Keratinocyte (primary cell): ENCODE measurements at regions not wholly inside any gene's neighbourhood (a gene's known extent, or its start where the extent isn't known, plus 50 kb on each side); places are given as distances from the start of the nearest gene placed in this dataset.

ENCODE experiments used
- DNase-seq: peaks from one replicate; pipeline ENCODE4 v3.0.0-alpha.2; 2011; ENCODE audit warnings: low read depth, missing footprints, low spot score
- FAIRE-seq: peaks from 2 replicates; lab custom pipeline; 2011; peaks lifted over from hg19 to GRCh38; lab: Jason Lieb, UNC
- H2AFZ ChIP-seq: 2 replicates; pipeline ENCODE4 v1.6.0; 2012; ENCODE audit warnings: low read length, control low read depth, inconsistent platforms; ENCODE audit not compliant: control insufficient read depth
- H3K27ac ChIP-seq: 2 replicates; pipeline ENCODE4 v1.5.1; 2011; ENCODE audit warnings: low read length; ENCODE audit not compliant: control insufficient read depth, insufficient read depth
- H3K27me3 ChIP-seq: 3 replicates; pipeline ENCODE4 v1.6.0; 2011; ENCODE audit warnings: low read length; ENCODE audit not compliant: control insufficient read depth, insufficient read depth; ENCODE audit errors: extremely low read depth
- H3K36me3 ChIP-seq, 2 experiments: 2 replicates in 1 of 2; 3 replicates in 1 of 2; pipeline ENCODE4 v1.5.1; 2011; ENCODE audit warnings: low read length in 2 of 2, mild to moderate bottlenecking in 1 of 2; ENCODE audit not compliant: control insufficient read depth in 2 of 2, insufficient read depth in 2 of 2; ENCODE audit errors: extremely low read depth in 1 of 2
- H3K4me1 ChIP-seq: 3 replicates; pipeline ENCODE4 v1.5.1; 2011; ENCODE audit warnings: low read length; ENCODE audit not compliant: control insufficient read depth, insufficient read depth; ENCODE audit errors: extremely low read depth
- H3K4me2 ChIP-seq: 3 replicates; pipeline ENCODE4 v1.6.0; 2011; ENCODE audit warnings: low read depth, low read length; ENCODE audit not compliant: control insufficient read depth, insufficient read depth; ENCODE audit errors: extremely low read depth
- H3K4me3 ChIP-seq, 3 experiments: fragments of 200-600 bp in 1 of 3; sonication (generic) in 1 of 3; 2 replicates in 2 of 3; 3 replicates in 1 of 3; pipeline ENCODE4 v1.5.1; 2011 to 2016; ENCODE audit warnings: low read length in 3 of 3, mild to moderate bottlenecking in 3 of 3, control low read depth in 2 of 3, inconsistent platforms in 1 of 3, low read depth in 1 of 3, mixed read lengths in 1 of 3, mixed run types in 1 of 3, moderate library complexity in 1 of 3; ENCODE audit not compliant: control insufficient read depth in 2 of 3, insufficient read depth in 2 of 3; ENCODE audit errors: extremely low read depth in 1 of 3
- H3K79me2 ChIP-seq: 2 replicates; pipeline ENCODE4 v1.6.0; 2012; ENCODE audit warnings: low read length; ENCODE audit not compliant: control insufficient read depth, insufficient read depth
- H3K9ac ChIP-seq: 3 replicates; pipeline ENCODE4 v1.6.0; 2011; ENCODE audit warnings: low read length; ENCODE audit not compliant: control insufficient read depth, insufficient read depth; ENCODE audit errors: extremely low read depth
- H3K9me1 ChIP-seq: 3 replicates; pipeline ENCODE4 v1.6.0; 2011; ENCODE audit warnings: low read length; ENCODE audit not compliant: control insufficient read depth, insufficient read depth; ENCODE audit errors: extremely low read depth
- H3K9me3 ChIP-seq: 2 replicates; pipeline ENCODE4 v1.5.1; 2012; ENCODE audit warnings: low read depth, low read length; ENCODE audit not compliant: control insufficient read depth
- H4K20me1 ChIP-seq: 3 replicates; pipeline ENCODE4 v1.6.0; 2011; ENCODE audit warnings: low read length; ENCODE audit not compliant: control insufficient read depth, insufficient read depth; ENCODE audit errors: extremely low read depth
- CTCF ChIP-seq, 3 experiments: IDR thresholded peaks in 1 of 3; conservative IDR thresholded peaks in 1 of 3; optimal IDR thresholded peaks in 1 of 3; 2 replicates in 2 of 3; 3 replicates in 1 of 3; pipeline versions ENCODE3 to v1.5.1; 2011; ENCODE audit warnings: low read length in 3 of 3, mild to moderate bottlenecking in 3 of 3, moderate library complexity in 2 of 3, control low read depth in 1 of 3, inconsistent platforms in 1 of 3; ENCODE audit not compliant: insufficient read depth in 2 of 3; ENCODE audit errors: extremely low read depth in 1 of 3
- EZH2 ChIP-seq: IDR thresholded peaks from one replicate; pipeline ENCODE4 v1.6.1; 2012; ENCODE audit warnings: inconsistent platforms, mild to moderate bottlenecking, low read length, moderate library complexity
- dilution Hi-C: fragments of 300-500 bp; cut with MboI; formaldehyde crosslinking; loops from one replicate; pipeline ENCODE4 v1.7.0; 2020; ENCODE audit warnings: low sequenced_read_pairs; ENCODE audit not compliant: extremely low pct_ligation_motif_present

GRCh38 chr5:4875942-4876341 lies 264.2 kb upstream of the ADAMTS16 start:
- Histone ChIP-seq H3K36me3 (no peaks in the 10 kb centered on the region), H4K20me1 (no peaks in the 10 kb centered on the region), H3K27ac (no peak overlapping the region), H3K27me3 (no peaks in the 10 kb centered on the region), H3K4me1 (no peaks in the 10 kb centered on the region), H3K79me2 (no peaks in the 10 kb centered on the region), H3K9me1 (no peaks in the 10 kb centered on the region), H3K9ac (no peak overlapping the region), H3K4me2 (no peak overlapping the region), H3K9me3 (no peaks in the 10 kb centered on the region), H3K4me3 (no peak overlapping the region), H2AFZ (no peak overlapping the region)
- DNase-seq: no peak
- FAIRE-seq: no peak
- no peak for TF ChIP-seq CTCF (optimal IDR thresholded peaks at IDR 0.05 in 1 of 3, IDR thresholded peaks at IDR 0.05 in 1 of 3, conservative IDR thresholded peaks at IDR 0.05 in 1 of 3; ENCODE audit: extremely low read depth in 1 of 3, insufficient read depth in 2 of 3, low read length in 3 of 3)
- dilution Hi-C loops: no loop called here

- H3K9me1 ChIP-seq: no peaks in the 10 kb centered on the region
These were observed 263.3 kb upstream of the ADAMTS16 start for GRCh38 chr5:4876804-4877203.

More at GRCh38 chr5:4876804-4877203, 263.3 kb upstream of the ADAMTS16 start:
- Histone ChIP-seq H3K27me3 (no peaks in the 10 kb centered on the region), H3K4me1 (no peaks in the 10 kb centered on the region), H3K79me2 (no peaks in the 10 kb centered on the region), H3K4me2 (no peak overlapping the region), H3K9me3 (no peaks in the 10 kb centered on the region), H4K20me1 (no peaks in the 10 kb centered on the region), H3K36me3 (no peaks in the 10 kb centered on the region), H3K9ac (no peak overlapping the region), H3K27ac (no peak overlapping the region), H2AFZ (no peak overlapping the region), H3K4me3 (no peak overlapping the region)
- DNase-seq (no peak), FAIRE-seq (no peak)
- dilution Hi-C loops: no loop called here
- TF ChIP-seq EZH2: no peak
- TF ChIP-seq CTCF (optimal IDR thresholded peaks at IDR 0.05 in 1 of 3, IDR thresholded peaks at IDR 0.05 in 1 of 3, conservative IDR thresholded peaks at IDR 0.05 in 1 of 3; ENCODE audit: extremely low read depth in 1 of 3, insufficient read depth in 2 of 3, low read length in 3 of 3): no peak
